Omental fat pad (tissue), 3 donors: ENCODE measurements at regions not wholly inside any gene's neighbourhood (a gene's known extent, or its start where the extent isn't known, plus 50 kb on each side); places are given as distances from the start of the nearest gene placed in this dataset.

Source experiments
- ATAC-seq: fragments of 150-250 bp; one replicate; pipeline ENCODE4 v1.9.1; 2016; ENCODE audit warnings: mild to moderate bottlenecking, moderate library complexity; ENCODE audit not compliant: low FRiP score
- DNase-seq: peaks from one replicate; pipeline ENCODE4 v3.0.0-alpha.2; 2019; ENCODE audit warnings: low spot score
- TF ChIP-seq, protein P1 (sequence below), 3 donors: fragments of 450-650 bp; IDR thresholded peaks; one replicate each; pipeline ENCODE4 v1.5.1; 2016 to 2017; ENCODE audit warnings: antibody characterized with exemption in 3 of 3, mild to moderate bottlenecking in 3 of 3, moderate library complexity in 2 of 3

DNA sequence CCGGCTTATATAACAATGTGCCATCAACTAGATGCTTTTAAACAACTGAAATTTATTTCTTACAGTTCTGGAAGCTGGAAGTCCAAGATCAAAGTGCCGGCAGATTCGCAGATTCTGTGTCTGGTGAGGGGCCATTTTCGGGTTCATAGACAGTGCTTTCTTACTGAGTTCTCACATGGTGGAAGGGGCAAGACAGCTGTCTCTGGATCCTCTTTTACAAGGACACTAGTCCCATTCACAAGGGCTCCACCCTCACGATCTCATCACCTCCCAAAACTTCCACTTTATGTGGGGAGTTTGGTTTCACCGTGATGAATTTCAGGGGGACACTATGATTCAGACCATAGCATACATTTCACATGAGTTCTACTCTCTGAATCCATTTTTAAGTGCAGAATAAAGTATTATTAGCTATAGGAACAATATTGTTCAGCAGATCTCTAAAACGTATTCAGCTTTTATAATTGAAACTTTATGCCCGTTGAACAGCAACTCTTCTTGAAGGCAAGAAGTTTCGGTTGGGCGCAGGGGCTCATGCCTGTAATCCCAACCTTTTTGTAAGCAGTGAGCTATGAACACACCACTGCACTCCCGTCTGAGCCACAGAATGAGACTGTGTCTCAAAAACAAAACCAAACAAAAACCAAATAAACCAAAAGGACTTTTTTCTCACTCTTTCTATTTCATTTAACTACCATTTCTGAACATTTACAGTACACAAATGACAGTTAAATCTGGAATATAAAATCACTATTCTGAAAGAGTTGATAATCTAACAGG is 502.8 kb downstream of the CMPK2 start:
- TF ChIP-seq, protein P1, sequence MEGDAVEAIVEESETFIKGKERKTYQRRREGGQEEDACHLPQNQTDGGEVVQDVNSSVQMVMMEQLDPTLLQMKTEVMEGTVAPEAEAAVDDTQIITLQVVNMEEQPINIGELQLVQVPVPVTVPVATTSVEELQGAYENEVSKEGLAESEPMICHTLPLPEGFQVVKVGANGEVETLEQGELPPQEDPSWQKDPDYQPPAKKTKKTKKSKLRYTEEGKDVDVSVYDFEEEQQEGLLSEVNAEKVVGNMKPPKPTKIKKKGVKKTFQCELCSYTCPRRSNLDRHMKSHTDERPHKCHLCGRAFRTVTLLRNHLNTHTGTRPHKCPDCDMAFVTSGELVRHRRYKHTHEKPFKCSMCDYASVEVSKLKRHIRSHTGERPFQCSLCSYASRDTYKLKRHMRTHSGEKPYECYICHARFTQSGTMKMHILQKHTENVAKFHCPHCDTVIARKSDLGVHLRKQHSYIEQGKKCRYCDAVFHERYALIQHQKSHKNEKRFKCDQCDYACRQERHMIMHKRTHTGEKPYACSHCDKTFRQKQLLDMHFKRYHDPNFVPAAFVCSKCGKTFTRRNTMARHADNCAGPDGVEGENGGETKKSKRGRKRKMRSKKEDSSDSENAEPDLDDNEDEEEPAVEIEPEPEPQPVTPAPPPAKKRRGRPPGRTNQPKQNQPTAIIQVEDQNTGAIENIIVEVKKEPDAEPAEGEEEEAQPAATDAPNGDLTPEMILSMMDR (IDR thresholded peaks at IDR 0.05): no peak
- no peak for ATAC-seq
- no peak for DNase-seq

DNA sequence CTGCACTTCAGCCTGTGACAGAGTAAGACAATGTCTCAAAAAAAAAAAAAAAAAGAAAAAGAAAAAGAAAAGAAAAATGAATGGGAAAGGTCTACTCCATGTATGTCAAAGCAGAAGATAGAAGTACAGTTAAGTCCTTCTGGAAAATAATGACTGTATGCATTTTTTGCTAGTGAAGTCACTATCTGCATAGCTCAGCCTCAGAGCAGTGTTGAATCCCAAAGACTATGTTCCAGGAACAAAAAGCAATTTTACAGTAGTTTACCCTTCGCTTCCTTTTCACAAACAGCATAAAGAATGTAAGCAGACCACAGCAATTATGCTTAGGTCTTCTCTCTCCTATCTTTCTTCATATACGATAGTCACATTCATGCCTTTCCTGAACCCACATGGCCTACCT is 497.4 kb downstream of the CMPK2 start:
- TF ChIP-seq, protein P1 (IDR thresholded peaks at IDR 0.05): no peak
- no peak for ATAC-seq
- DNase-seq: no peak

DNA sequence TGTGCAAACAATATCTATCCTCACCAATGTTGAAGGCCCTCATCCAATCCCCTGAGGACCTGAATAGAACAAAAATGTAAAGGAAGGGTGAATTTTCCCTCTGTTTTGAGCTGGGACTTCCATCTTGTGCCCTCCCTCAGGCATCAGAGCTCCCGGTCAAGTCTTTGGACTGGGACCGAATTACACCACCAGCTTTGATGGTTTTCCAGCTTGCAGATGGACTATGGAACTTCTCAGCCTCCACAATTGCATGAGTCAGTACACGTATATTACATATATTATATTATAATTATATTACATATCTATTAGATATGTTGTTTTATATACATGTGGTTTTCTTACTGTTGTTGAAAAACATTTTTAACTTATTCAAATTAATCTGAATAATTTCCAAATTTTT is 496.4 kb downstream of the CMPK2 start:
- TF ChIP-seq, protein P1 (IDR thresholded peaks at IDR 0.05): no peak
- ATAC-seq: no peak
- no peak for DNase-seq

DNA sequence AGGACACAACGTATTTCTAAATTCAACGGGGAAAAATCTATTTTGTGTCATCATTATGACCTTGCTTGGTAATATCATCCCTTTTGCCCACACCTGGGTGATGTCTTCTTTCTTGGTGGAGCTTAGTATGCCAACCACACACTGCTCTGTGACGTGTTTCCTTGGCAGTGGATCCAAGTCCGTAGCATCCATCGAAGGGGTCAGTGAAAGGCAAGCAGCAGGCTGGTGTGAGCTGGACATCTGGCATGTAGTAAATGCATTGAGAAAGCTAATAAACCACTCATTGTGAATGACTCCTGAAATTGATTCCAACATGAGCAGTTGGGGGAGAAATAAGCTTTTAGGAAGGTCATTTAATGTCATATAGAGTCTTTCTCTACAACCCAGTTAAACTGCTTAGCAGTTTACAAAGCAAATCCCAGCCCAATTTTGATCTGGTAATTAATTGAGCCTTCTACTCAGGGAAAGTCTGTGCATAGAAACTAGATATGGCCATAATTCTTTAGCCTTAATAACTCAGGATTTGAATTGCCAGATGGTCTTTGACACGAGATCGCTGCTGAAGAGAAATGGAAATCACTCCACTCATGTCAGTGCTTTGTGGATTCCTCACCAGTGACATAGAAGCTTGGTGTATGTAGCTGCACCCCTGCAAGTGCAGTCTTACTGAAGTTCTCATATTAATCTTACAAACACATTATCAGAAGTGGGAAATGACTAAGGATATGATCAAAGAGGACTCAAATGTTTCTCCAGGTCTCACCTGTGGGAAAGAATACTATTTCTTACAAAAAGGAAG is 494.8 kb downstream of the CMPK2 start:
- ATAC-seq: no peak
- TF ChIP-seq, protein P1 (IDR thresholded peaks at IDR 0.05): no peak
- DNase-seq: no peak

DNA sequence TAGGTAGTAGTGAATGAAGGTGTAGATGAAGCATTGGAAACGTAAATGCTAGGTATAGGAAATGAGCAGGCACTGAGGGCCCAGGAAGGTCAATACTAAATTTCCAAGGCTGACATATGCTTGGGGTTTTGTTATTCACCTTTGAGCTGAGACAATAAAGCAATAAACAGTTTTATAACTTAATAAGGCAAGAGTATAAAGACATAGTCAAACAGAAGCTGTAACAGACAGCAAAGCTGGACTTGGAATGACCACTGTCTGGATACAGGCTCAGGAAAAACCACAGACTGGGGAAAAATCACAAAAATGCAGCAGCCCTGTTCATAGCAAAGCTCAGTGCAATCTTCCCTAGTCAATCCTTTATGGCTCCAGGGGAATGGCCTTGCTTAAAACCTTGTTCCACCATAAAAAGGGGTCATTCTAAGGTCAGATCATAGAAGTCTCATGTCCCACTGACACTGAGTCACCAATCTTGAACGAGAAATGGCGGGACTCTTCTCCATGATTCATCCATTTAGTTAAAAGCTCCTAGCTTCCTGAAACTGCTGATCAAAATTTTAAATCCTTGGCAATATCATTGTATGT is 493.3 kb downstream of the CMPK2 start:
- DNase-seq (no peak), ATAC-seq (no peak)
- TF ChIP-seq, protein P1 (IDR thresholded peaks at IDR 0.05): no peak

DNA sequence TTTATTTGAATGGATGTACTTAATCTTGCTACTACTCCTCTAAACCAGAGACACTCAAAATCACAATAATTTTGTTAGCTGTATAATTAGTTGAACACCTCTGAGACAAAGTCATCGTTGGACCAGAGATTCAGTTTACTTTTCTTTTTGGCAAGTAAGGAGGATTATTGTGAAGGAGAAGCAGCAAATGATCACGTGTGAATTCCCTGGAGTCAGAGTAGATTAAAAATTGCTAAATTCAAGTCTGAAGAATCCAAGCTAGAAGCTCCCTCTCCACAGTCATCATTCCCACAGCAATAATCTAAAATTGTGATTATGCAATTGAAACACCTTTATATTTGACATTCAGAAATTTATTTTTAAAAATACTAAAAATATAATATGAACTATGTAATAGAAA is 484.4 kb downstream of the CMPK2 start:
- DNase-seq (no peak), ATAC-seq (no peak)
- TF ChIP-seq, protein P1 (IDR thresholded peaks at IDR 0.05): no peak
